ENCODE measurements at regions not wholly inside any gene's neighbourhood (a gene's known extent, or its start where the extent isn't known, plus 50 kb on each side); places are given as distances from the start of the nearest gene placed in this dataset.
"Not testable (repeated sequence)": the region's sequence is repeated elsewhere in the genome, so short reads cannot be mapped to it uniquely, and the experiment has no call there.

- DNase-seq: no peak
Measured at GRCh38 chr2:5203134-5203755, 488.9 kb upstream of the SOX11 start.

- DNase-seq: not testable (repeated sequence)
Measured at GRCh38 chr2:5206742-5207141, 485.4 kb upstream of the SOX11 start.

GRCh38 chr2:5215989-5216607 lies 476.1 kb upstream of the SOX11 start:
- DNase-seq: no peak

- DNase-seq: no peak
Measured at GRCh38 chr2:5227062-5227699, 465.0 kb upstream of the SOX11 start.

- DNase-seq: no peak
Measured at GRCh38 chr2:5229574-5229973, 462.6 kb upstream of the SOX11 start.

- no peak for DNase-seq
Measured at GRCh38 chr2:5230444-5230843, 461.7 kb upstream of the SOX11 start.

- no peak for DNase-seq
Measured at GRCh38 chr2:5230855-5231254, 461.3 kb upstream of the SOX11 start.

- no peak for DNase-seq
Measured at GRCh38 chr2:5231287-5231686, 460.9 kb upstream of the SOX11 start.

- no peak for DNase-seq
Measured at GRCh38 chr2:5234563-5234962, 457.6 kb upstream of the SOX11 start.

- no peak for DNase-seq
Measured at GRCh38 chr2:5235701-5236100, 456.5 kb upstream of the SOX11 start.

GRCh38 chr2:5236249-5236648 lies 455.9 kb upstream of the SOX11 start:
- no peak for DNase-seq

GRCh38 chr2:5242751-5243150 lies 449.4 kb upstream of the SOX11 start:
- DNase-seq: no peak

- no peak for DNase-seq
Measured at GRCh38 chr2:5250482-5250881, 441.7 kb upstream of the SOX11 start.

- no peak for DNase-seq
Measured at GRCh38 chr2:5253263-5253662, 438.9 kb upstream of the SOX11 start.

- no peak for DNase-seq
Measured at GRCh38 chr2:5254791-5255332, 437.3 kb upstream of the SOX11 start.

- DNase-seq: no peak
Measured at GRCh38 chr2:5263291-5263690, 428.9 kb upstream of the SOX11 start.

GRCh38 chr2:5264361-5264760 lies 427.8 kb upstream of the SOX11 start:
- no peak for DNase-seq

GRCh38 chr2:5285061-5285460 lies 407.1 kb upstream of the SOX11 start:
- no peak for DNase-seq

GRCh38 chr2:5285872-5286769 lies 406.1 kb upstream of the SOX11 start:
- DNase-seq: no peak

GRCh38 chr2:5287558-5288334 lies 404.4 kb upstream of the SOX11 start:
- no peak for DNase-seq

- no peak for DNase-seq
Measured at GRCh38 chr2:5290900-5291546, 401.2 kb upstream of the SOX11 start.

GRCh38 chr2:5304640-5305039 lies 387.5 kb upstream of the SOX11 start:
- no peak for DNase-seq
